ENCODE measurements at regions not wholly inside any gene's neighbourhood (a gene's known extent, or its start where the extent isn't known, plus 50 kb on each side); places are given as distances from the start of the nearest gene placed in this dataset.

- TF ChIP-seq CTCF (IDR thresholded peaks at IDR 0.05; ENCODE audit: insufficient read depth, low read length, poor library complexity, severe bottlenecking) (no peak), EZH2phosphoT487 (conservative IDR thresholded peaks at IDR 0.05; ENCODE audit: low read length) (no peak)
Observed at GRCh38 chr20:40100261-40100660, 588.8 kb downstream of the MAFB start.

Measured in SU-DHL-6 (cell line).